ENCODE measurements at regions not wholly inside any gene's neighbourhood (a gene's known extent, or its start where the extent isn't known, plus 50 kb on each side); places are given as distances from the start of the nearest gene placed in this dataset.

- TF ChIP-seq CTCF (IDR thresholded peaks at IDR 0.05), result no peak
- no peak for TF ChIP-seq POLR2AphosphoS5 (IDR thresholded peaks at IDR 0.05)
Observed at GRCh38 chr2:180324182-180324581, 317.1 kb upstream of the CWC22 start.
